ENCODE measurements at regions not wholly inside any gene's neighbourhood (a gene's known extent, or its start where the extent isn't known, plus 50 kb on each side); places are given as distances from the start of the nearest gene placed in this dataset.

DNA sequence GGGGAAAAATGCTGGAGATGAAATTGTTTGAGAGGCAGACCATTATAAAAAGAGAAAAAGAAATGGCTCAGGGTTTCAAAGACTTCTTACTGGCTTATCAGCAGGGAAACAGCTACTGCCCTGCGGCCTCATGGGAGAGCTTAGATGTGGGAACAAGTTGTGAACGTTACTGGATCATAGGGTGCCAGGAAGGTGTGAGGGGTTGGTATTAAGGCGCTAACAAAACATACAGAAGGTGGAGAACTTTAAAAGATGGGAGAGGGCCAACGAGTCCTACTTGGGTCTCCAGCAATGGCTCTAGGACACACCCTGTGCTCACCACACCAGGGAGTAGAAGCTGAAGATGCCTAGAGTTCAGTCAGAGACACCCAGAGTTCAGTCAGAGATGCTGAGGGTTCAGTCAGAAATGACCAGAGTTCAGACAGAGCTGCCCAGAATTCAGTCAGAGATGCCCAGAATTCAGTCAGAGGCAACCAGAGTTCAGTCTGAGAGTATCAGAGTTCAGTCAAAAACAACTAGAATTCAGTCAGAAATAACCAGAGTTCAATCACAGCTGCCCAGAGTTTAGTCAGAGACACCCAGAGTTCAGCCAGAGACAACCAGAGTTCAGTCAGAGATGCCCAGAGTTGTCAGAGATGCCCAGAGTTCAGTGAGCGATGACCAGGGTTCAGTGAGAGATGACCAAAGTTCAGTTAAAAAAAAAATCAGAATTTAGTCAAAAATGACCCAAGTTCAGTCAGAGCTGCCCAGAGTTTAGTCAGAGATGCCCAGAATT, 1103.6 kb downstream of the BCL11B start:
- DNase-seq (ENCODE audit: low read depth in 6 of 9, low spot score in 9 of 9) = peak in 1 of 9 donors; percentile 64
- peak overlapping the region in 1 of 2 donors; percentile 15 for H3K4me3 ChIP-seq (ENCODE audit: low read length in 2 of 2)
- peaks cover 77 to 93% of the 10 kb centered on the region in 2 donors for H3K4me1 ChIP-seq (ENCODE audit: control insufficient read depth in 2 of 2, insufficient read depth in 2 of 2, low read length in 2 of 2)
- peak overlapping the region; percentile 57 to 94 for H3K27ac ChIP-seq (ENCODE audit: low read depth in 1 of 2, low read length in 1 of 2)
- WGBS = 28% methylated on average over 5 of the region's 5 CpGs
- H3K36me3 ChIP-seq (ENCODE audit: control insufficient read depth in 2 of 2, insufficient read depth in 2 of 2, low read length in 1 of 2) = no peaks in the 10 kb centered on the region
- H3K27me3 ChIP-seq (ENCODE audit: control insufficient read depth in 2 of 2, insufficient read depth in 1 of 2, low read length in 1 of 2) = no peaks in the 10 kb centered on the region
- H3K9me3 ChIP-seq (ENCODE audit: control insufficient read depth in 2 of 2, insufficient read depth in 1 of 2, low read length in 1 of 2) = peaks cover 0 to 3% of the 10 kb centered on the region in 2 donors

DNA sequence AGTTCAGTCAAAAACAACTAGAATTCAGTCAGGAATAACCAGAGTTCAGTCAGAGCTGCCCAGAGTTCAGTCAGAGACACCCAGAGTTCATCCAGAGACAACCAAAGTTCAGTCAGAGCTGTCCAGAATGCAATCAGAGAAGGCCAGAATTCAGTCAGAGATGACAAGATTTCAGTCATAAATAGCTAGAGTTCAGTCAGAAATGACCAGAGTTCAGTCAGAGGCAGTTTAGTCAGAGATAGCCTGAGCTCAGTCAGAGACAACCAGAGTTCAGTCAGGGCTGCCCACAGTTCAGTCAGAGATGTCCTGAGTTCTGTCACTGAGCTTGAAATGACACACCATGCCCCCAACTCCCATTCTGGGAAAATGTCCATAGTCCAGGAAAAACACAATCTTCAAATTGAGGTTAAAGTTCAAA, 1102.8 kb downstream of the BCL11B start:
- Histone ChIP-seq H3K4me1 (ENCODE audit: control insufficient read depth in 2 of 2, insufficient read depth in 2 of 2, low read length in 2 of 2) (peaks cover 77 to 93% of the 10 kb centered on the region in 2 donors), H3K36me3 (ENCODE audit: control insufficient read depth in 2 of 2, insufficient read depth in 2 of 2, low read length in 1 of 2) (no peaks in the 10 kb centered on the region), H3K27me3 (ENCODE audit: control insufficient read depth in 2 of 2, insufficient read depth in 1 of 2, low read length in 1 of 2) (no peaks in the 10 kb centered on the region), H3K9me3 (ENCODE audit: control insufficient read depth in 2 of 2, insufficient read depth in 1 of 2, low read length in 1 of 2) (peaks cover 0 to 3% of the 10 kb centered on the region in 2 donors), H3K4me3 (ENCODE audit: low read length in 2 of 2) (no peak overlapping the region), H3K27ac (ENCODE audit: low read depth in 1 of 2, low read length in 1 of 2) (peak overlapping the region; percentile 57 to 94)
- peak in 1 of 9 donors; percentile 47 for DNase-seq (ENCODE audit: low read depth in 6 of 9, low spot score in 9 of 9)

DNA sequence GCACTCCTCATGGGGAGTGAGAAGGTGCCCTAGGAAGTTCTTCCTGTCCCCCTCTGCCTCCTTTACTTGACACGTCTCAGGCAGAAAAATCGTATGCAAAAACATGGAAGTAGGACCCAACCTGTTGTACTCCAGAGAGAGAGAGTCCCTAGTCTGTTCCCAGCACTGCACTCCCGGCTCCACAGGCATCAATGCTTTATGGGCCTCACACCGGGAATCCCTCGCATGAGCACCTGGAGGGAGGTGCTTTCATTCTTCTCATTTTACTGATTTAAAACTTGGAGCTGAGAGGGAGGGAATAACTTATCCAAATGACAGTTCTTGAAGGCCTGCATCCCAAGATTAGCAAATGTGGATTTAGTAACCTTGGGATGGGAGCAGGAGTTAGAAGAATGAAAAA, 1101.4 kb downstream of the BCL11B start:
- Histone ChIP-seq H3K9me3 (ENCODE audit: control insufficient read depth in 2 of 2, insufficient read depth in 1 of 2, low read length in 1 of 2) (peaks cover 0 to 3% of the 10 kb centered on the region in 2 donors), H3K27me3 (ENCODE audit: control insufficient read depth in 2 of 2, insufficient read depth in 1 of 2, low read length in 1 of 2) (no peaks in the 10 kb centered on the region), H3K4me1 (ENCODE audit: control insufficient read depth in 2 of 2, insufficient read depth in 2 of 2, low read length in 2 of 2) (peaks cover 80 to 95% of the 10 kb centered on the region in 2 donors), H3K27ac (ENCODE audit: low read depth in 1 of 2, low read length in 1 of 2) (peak overlapping the region; percentile 94 to 97), H3K36me3 (ENCODE audit: control insufficient read depth in 2 of 2, insufficient read depth in 2 of 2, low read length in 1 of 2) (no peaks in the 10 kb centered on the region), H3K4me3 (ENCODE audit: low read length in 2 of 2) (no peak overlapping the region)
- no peak for DNase-seq (ENCODE audit: low read depth in 6 of 9, low spot score in 9 of 9)
- WGBS = 61% methylated on average over 5 of the region's 5 CpGs

DNA sequence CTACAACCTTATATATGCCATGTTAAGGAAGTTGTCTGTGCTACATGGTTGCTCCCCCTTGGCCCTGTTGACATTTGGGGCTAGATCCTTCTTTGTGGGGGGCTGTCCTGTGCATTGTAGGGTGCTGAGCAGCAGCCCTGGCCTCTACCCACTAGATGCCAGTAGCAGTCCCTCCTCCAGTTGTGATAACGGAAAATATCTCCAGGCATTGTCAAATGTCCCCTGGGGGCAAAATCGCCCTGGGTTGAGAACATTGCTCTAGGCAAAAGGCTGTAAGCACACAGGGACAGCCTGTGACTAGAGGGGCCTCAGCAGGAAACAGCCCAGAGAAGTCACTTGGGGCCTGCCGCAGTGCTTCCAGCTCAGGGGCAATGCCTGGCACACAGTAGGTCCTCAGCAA, 1100.3 kb downstream of the BCL11B start:
- Histone ChIP-seq H3K9me3 (ENCODE audit: control insufficient read depth in 2 of 2, insufficient read depth in 1 of 2, low read length in 1 of 2) (no peaks in the 10 kb centered on the region), H3K4me3 (ENCODE audit: low read length in 2 of 2) (no peak overlapping the region)
- 78% methylated on average over 3 of the region's 3 CpGs for WGBS

DNA sequence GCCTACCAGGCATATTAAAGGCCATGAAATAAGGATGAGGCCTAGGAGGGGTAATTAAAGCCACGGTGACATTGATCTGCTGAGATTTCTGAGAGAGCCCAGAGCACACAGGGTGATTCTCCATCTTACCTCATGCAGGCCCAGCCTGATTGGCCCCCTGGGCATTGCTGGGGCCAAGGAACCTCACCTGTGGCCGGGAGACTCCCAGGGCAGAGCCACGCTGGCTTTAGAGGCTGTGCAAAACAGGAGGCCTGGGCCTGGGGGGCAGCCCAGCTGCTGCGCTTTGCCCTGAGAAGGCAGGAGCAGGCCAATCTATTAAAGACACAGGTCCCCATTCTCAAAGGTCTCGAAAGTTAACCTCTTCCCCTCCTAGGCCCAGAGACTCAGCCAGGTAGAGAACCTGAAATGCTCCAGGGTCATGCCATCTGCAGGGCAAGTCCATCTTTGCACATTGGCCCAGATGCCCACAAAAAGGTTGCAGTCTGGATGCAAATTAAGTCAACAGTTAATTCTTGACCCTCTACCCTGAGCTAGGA, 1099.7 kb downstream of the BCL11B start:
- H3K9me3 ChIP-seq (ENCODE audit: control insufficient read depth in 2 of 2, insufficient read depth in 1 of 2, low read length in 1 of 2) = no peaks in the 10 kb centered on the region
- DNase-seq (ENCODE audit: low read depth in 6 of 9, low spot score in 9 of 9) = peak in 1 of 9 donors; percentile 46
- peak overlapping the region; percentile 4 to 38 for H3K4me3 ChIP-seq (ENCODE audit: low read length in 2 of 2)
- no peaks in the 10 kb centered on the region for H3K36me3 ChIP-seq (ENCODE audit: control insufficient read depth in 2 of 2, insufficient read depth in 2 of 2, low read length in 1 of 2)
- 68% methylated on average over 5 of the region's 5 CpGs for WGBS
- H3K27ac ChIP-seq (ENCODE audit: low read depth in 1 of 2, low read length in 1 of 2) = peak overlapping the region; percentile 94 to 97
- H3K27me3 ChIP-seq (ENCODE audit: control insufficient read depth in 2 of 2, insufficient read depth in 1 of 2, low read length in 1 of 2) = no peaks in the 10 kb centered on the region
- peaks cover 81 to 94% of the 10 kb centered on the region in 2 donors for H3K4me1 ChIP-seq (ENCODE audit: control insufficient read depth in 2 of 2, insufficient read depth in 2 of 2, low read length in 2 of 2)

More for the DNA sequence above, 1100.3 kb downstream of the BCL11B start:
- peaks cover 82 to 95% of the 10 kb centered on the region in 2 donors for H3K4me1 ChIP-seq (ENCODE audit: control insufficient read depth in 2 of 2, insufficient read depth in 2 of 2, low read length in 2 of 2)
- H3K27me3 ChIP-seq (ENCODE audit: control insufficient read depth in 2 of 2, insufficient read depth in 1 of 2, low read length in 1 of 2) = no peaks in the 10 kb centered on the region
- no peaks in the 10 kb centered on the region for H3K36me3 ChIP-seq (ENCODE audit: control insufficient read depth in 2 of 2, insufficient read depth in 2 of 2, low read length in 1 of 2)
- peak in 1 of 9 donors; percentile 57 for DNase-seq (ENCODE audit: low read depth in 6 of 9, low spot score in 9 of 9)
- peak overlapping the region; percentile 94 to 97 for H3K27ac ChIP-seq (ENCODE audit: low read depth in 1 of 2, low read length in 1 of 2)

DNA sequence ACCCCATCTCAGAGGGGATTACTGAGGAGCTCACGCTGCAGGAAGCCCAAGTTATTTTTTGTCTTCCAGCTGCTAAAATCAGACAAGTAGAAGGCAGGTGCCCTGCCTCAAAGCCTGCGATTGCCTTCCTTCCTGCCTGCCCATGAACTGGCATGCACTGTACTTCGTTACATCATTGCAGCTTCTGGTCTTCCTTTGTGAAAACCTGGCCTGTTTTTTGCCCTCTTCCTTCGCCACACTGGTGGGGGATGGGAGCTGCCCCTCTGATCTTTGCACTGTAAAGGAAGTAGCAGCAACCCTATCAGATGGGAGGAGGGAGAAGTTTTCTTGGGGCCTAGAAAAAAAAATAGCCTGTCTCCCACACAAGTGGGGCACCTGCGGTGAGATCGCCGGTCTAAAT, 1098.7 kb downstream of the BCL11B start:
- H3K4me3 ChIP-seq (ENCODE audit: low read length in 2 of 2) = peak overlapping the region; percentile 4 to 38
- DNase-seq (ENCODE audit: low read depth in 6 of 9, low spot score in 9 of 9) = peak in 8 of 9 donors; percentile 82 to 97 (median 92)
- 5% methylated on average over 7 of the region's 7 CpGs for WGBS
- H3K27me3 ChIP-seq (ENCODE audit: control insufficient read depth in 2 of 2, insufficient read depth in 1 of 2, low read length in 1 of 2) = no peaks in the 10 kb centered on the region
- peaks cover 77 to 93% of the 10 kb centered on the region in 2 donors for H3K4me1 ChIP-seq (ENCODE audit: control insufficient read depth in 2 of 2, insufficient read depth in 2 of 2, low read length in 2 of 2)
- H3K9me3 ChIP-seq (ENCODE audit: control insufficient read depth in 2 of 2, insufficient read depth in 1 of 2, low read length in 1 of 2) = no peaks in the 10 kb centered on the region
- H3K27ac ChIP-seq (ENCODE audit: low read depth in 1 of 2, low read length in 1 of 2) = peak overlapping the region; percentile 87 to 94
- H3K36me3 ChIP-seq (ENCODE audit: control insufficient read depth in 2 of 2, insufficient read depth in 2 of 2, low read length in 1 of 2) = no peaks in the 10 kb centered on the region

DNA sequence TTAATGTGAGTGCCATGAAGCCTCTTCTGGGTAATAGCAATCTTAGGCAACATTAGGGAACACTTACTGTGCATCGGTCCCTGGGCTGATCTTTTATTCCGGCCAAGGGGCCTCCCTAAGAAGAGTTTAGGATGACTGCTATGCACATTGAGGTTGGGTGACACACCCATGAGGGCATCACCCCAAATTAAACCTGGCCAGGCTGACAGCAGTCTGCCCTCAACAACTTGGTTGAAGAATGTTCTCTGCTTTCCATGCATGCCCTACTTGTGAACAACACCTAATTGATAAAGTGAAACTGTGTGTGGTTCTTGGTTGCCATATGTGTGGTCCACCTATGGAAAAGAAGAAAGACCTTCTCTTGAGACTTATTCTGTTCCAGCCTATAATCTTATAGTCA, 1098.0 kb downstream of the BCL11B start:
- Histone ChIP-seq H3K36me3 (ENCODE audit: control insufficient read depth in 2 of 2, insufficient read depth in 2 of 2, low read length in 1 of 2) (no peaks in the 10 kb centered on the region), H3K9me3 (ENCODE audit: control insufficient read depth in 2 of 2, insufficient read depth in 1 of 2, low read length in 1 of 2) (no peaks in the 10 kb centered on the region), H3K4me3 (ENCODE audit: low read length in 2 of 2) (no peak overlapping the region), H3K4me1 (ENCODE audit: control insufficient read depth in 2 of 2, insufficient read depth in 2 of 2, low read length in 2 of 2) (peaks cover 72 to 91% of the 10 kb centered on the region in 2 donors), H3K27me3 (ENCODE audit: control insufficient read depth in 2 of 2, insufficient read depth in 1 of 2, low read length in 1 of 2) (no peaks in the 10 kb centered on the region), H3K27ac (ENCODE audit: low read depth in 1 of 2, low read length in 1 of 2) (peak overlapping the region; percentile 87 to 94)
- DNase-seq (ENCODE audit: low read depth in 6 of 9, low spot score in 9 of 9) = no peak
- WGBS = 69% methylated on average over 2 of the region's 2 CpGs

DNA sequence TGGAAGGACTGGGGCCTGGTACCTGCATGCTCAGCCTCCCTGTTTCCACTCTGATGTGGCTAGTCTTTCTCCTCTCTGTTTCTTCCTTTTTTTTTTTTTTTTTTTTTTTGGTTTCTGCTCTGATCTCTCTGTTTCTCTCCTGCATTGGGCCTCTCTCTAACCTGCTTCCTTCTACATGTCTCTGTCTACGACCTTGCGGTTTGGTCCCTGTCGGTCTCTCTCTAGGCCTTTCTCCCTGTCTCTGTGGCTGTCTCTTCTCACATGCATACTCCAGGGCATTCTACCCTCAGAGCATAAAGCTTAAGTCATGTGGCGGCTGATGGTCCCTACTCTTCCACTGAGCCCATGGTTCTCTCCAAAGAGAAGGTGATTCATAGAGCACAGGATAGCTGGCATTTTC, 1096.6 kb downstream of the BCL11B start:
- 11% methylated on average over 4 of the region's 4 CpGs for WGBS
- no peaks in the 10 kb centered on the region for H3K27me3 ChIP-seq (ENCODE audit: control insufficient read depth in 2 of 2, insufficient read depth in 1 of 2, low read length in 1 of 2)
- no peaks in the 10 kb centered on the region for H3K9me3 ChIP-seq (ENCODE audit: control insufficient read depth in 2 of 2, insufficient read depth in 1 of 2, low read length in 1 of 2)
- H3K27ac ChIP-seq (ENCODE audit: low read depth in 1 of 2, low read length in 1 of 2) = peak overlapping the region; percentile 92 to 94
- peaks cover 74 to 90% of the 10 kb centered on the region in 2 donors for H3K4me1 ChIP-seq (ENCODE audit: control insufficient read depth in 2 of 2, insufficient read depth in 2 of 2, low read length in 2 of 2)
- peak in 2 of 9 donors; percentile 56 to 85 for DNase-seq (ENCODE audit: low read depth in 6 of 9, low spot score in 9 of 9)
- peak overlapping the region in 1 of 2 donors; percentile 3 for H3K4me3 ChIP-seq (ENCODE audit: low read length in 2 of 2)
- H3K36me3 ChIP-seq (ENCODE audit: control insufficient read depth in 2 of 2, insufficient read depth in 2 of 2, low read length in 1 of 2) = no peaks in the 10 kb centered on the region

DNA sequence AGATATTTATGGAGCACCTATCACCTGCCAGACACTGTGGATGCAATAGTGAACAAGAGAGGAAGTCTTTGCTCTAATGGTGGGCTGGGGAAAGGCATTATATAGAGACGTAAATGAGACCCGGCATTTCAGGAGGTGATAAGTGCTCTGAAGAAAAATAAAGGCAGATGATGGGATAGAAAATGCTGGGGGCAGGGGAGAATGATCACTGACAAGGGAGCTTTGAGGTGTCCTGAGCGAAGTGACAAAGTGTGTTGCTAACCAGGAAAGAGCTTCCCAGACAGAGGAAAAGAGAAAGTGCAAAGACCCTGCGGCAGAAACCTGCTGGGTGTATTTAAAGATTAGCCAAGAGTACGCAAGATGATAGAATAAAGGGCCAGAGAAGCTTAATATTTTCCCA, 1096.1 kb downstream of the BCL11B start:
- DNase-seq (ENCODE audit: low read depth in 6 of 9, low spot score in 9 of 9) = no peak
- Histone ChIP-seq H3K27ac (ENCODE audit: low read depth in 1 of 2, low read length in 1 of 2) (peak overlapping the region; percentile 72 to 94), H3K36me3 (ENCODE audit: control insufficient read depth in 2 of 2, insufficient read depth in 2 of 2, low read length in 1 of 2) (no peaks in the 10 kb centered on the region), H3K4me1 (ENCODE audit: control insufficient read depth in 2 of 2, insufficient read depth in 2 of 2, low read length in 2 of 2) (peaks cover 71 to 89% of the 10 kb centered on the region in 2 donors), H3K4me3 (ENCODE audit: low read length in 2 of 2) (no peak overlapping the region), H3K9me3 (ENCODE audit: control insufficient read depth in 2 of 2, insufficient read depth in 1 of 2, low read length in 1 of 2) (no peaks in the 10 kb centered on the region), H3K27me3 (ENCODE audit: control insufficient read depth in 2 of 2, insufficient read depth in 1 of 2, low read length in 1 of 2) (no peaks in the 10 kb centered on the region)
- WGBS = 80% methylated on average over 5 of the region's 5 CpGs
